ENCODE measurements at regions not wholly inside any gene's neighbourhood (a gene's known extent, or its start where the extent isn't known, plus 50 kb on each side); places are given as distances from the start of the nearest gene placed in this dataset.

DNA sequence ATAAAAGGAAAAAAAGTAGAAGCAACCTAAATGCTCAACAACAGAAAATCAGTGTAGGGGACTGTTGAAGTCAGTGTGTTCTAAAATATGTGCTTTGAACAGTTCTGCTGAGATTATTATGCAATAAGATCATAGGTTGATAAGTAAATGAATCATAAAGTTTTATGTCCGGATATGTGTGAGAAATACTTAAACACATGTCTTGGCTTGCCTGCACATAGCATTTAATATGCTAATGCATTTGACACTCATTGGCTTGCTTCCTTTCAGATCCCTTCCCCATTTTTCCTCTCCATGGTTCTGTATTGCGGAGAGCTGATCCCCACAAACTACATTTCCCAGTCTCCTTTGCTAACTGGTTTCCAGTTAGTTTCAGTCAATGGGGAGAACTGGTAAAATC, 573.8 kb upstream of the TBX3 start:
- H3K9me3 ChIP-seq (ENCODE audit: control insufficient read depth in 2 of 2, low read length in 2 of 2) = no peaks in the 10 kb centered on the region
- H3K4me1 ChIP-seq (ENCODE audit: control insufficient read depth, insufficient read depth, low read length, poor library complexity, severe bottlenecking) = no peaks in the 10 kb centered on the region
- H3K36me3 Mint-ChIP-seq = no peaks in the 10 kb centered on the region
- no peak overlapping the region for H3K27ac ChIP-seq (ENCODE audit: insufficient read depth, low read length, poor library complexity, severe bottlenecking)
- H3K4me1 Mint-ChIP-seq = peaks cover 0 to 1% (median 0%) of the 10 kb centered on the region in 4 donors
- no peak overlapping the region for H3K4me3 Mint-ChIP-seq
- no peaks in the 10 kb centered on the region for H3K27me3 ChIP-seq (ENCODE audit: control insufficient read depth, insufficient read depth, low read length)
- H3K27me3 Mint-ChIP-seq = no peaks in the 10 kb centered on the region
- H3K36me3 ChIP-seq (ENCODE audit: control insufficient read depth, insufficient read depth, low read length) = no peaks in the 10 kb centered on the region
- H3K27ac Mint-ChIP-seq = no peak overlapping the region
- ATAC-seq (ENCODE audit: low read depth in 2 of 2) = no peak
- H3K9me3 Mint-ChIP-seq = peaks cover 0 to 4% (median under 1%) of the 10 kb centered on the region in 7 donors
- no peak for DNase-seq
- no peak overlapping the region for H3K4me3 ChIP-seq (ENCODE audit: low read depth, low read length)

DNA sequence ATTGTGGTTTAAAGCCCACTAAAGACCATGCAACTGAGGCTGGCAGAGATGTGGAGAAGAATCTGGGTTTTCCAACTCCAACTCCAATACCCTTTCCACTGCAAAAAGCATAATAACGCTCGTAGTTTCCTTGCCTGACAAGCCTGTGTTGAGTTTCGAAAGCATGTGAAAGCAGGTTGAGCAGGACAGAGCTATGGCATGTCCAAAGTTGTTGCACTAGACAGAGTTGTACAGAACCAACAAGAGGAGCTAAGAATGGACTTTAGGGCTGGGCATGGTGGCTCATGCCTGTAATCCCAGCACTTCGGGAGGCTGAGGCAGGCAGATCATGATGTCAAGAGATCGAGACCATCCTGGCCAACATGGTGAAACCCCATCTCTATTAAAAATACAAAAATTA, 572.0 kb upstream of the TBX3 start:
- H3K4me3 ChIP-seq (ENCODE audit: low read depth, low read length) = no peak overlapping the region
- no peaks in the 10 kb centered on the region for H3K9me3 ChIP-seq (ENCODE audit: control insufficient read depth in 2 of 2, low read length in 2 of 2)
- DNase-seq = no peak
- no peak overlapping the region for H3K27ac ChIP-seq (ENCODE audit: insufficient read depth, low read length, poor library complexity, severe bottlenecking)
- Mint-ChIP-seq H3K27me3 (no peaks in the 10 kb centered on the region), H3K27ac (no peak overlapping the region), H3K4me3 (peak overlapping the region in 1 of 4 donors; percentile 59), H3K9me3 (peaks cover 0 to 9% (median 3%) of the 10 kb centered on the region in 7 donors), H3K4me1 (peaks cover 0 to 1% (median 0%) of the 10 kb centered on the region in 4 donors), H3K36me3 (no peaks in the 10 kb centered on the region)
- no peak for ATAC-seq (ENCODE audit: low read depth in 2 of 2)
- H3K4me1 ChIP-seq (ENCODE audit: control insufficient read depth, insufficient read depth, low read length, poor library complexity, severe bottlenecking) = no peaks in the 10 kb centered on the region
- no peaks in the 10 kb centered on the region for H3K36me3 ChIP-seq (ENCODE audit: control insufficient read depth, insufficient read depth, low read length)
- no peaks in the 10 kb centered on the region for H3K27me3 ChIP-seq (ENCODE audit: control insufficient read depth, insufficient read depth, low read length)

DNA sequence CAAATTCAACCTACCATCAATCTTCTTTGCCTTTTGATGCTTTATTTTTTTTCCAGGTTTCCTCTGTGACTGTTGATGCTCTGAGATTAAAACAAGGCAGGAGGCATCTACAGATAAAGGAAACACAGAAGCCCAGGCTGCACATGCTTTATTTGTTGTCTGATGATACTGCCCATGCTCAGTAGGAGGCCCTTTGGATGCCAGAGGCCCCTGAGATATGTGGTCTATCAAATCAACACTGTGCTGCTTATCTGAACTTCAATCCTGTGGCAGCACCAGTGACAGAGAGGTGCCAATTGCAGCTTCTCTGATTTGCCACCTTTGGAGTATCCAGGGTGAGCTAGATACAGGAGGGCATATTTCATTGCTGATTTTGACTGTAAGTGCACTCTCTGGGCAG, 571.3 kb upstream of the TBX3 start:
- no peaks in the 10 kb centered on the region for H3K36me3 ChIP-seq (ENCODE audit: control insufficient read depth, insufficient read depth, low read length)
- Mint-ChIP-seq H3K4me1 (peaks cover 0 to 1% (median 0%) of the 10 kb centered on the region in 4 donors), H3K36me3 (no peaks in the 10 kb centered on the region), H3K9me3 (peaks cover 0 to 9% (median 3%) of the 10 kb centered on the region in 7 donors), H3K4me3 (no peak overlapping the region), H3K27ac (no peak overlapping the region), H3K27me3 (no peaks in the 10 kb centered on the region)
- no peaks in the 10 kb centered on the region for H3K9me3 ChIP-seq (ENCODE audit: control insufficient read depth in 2 of 2, low read length in 2 of 2)
- H3K27ac ChIP-seq (ENCODE audit: insufficient read depth, low read length, poor library complexity, severe bottlenecking) = no peak overlapping the region
- ATAC-seq (ENCODE audit: low read depth in 2 of 2) (no peak), DNase-seq (no peak)
- no peaks in the 10 kb centered on the region for H3K4me1 ChIP-seq (ENCODE audit: control insufficient read depth, insufficient read depth, low read length, poor library complexity, severe bottlenecking)
- no peak overlapping the region for H3K4me3 ChIP-seq (ENCODE audit: low read depth, low read length)
- no peaks in the 10 kb centered on the region for H3K27me3 ChIP-seq (ENCODE audit: control insufficient read depth, insufficient read depth, low read length)

DNA sequence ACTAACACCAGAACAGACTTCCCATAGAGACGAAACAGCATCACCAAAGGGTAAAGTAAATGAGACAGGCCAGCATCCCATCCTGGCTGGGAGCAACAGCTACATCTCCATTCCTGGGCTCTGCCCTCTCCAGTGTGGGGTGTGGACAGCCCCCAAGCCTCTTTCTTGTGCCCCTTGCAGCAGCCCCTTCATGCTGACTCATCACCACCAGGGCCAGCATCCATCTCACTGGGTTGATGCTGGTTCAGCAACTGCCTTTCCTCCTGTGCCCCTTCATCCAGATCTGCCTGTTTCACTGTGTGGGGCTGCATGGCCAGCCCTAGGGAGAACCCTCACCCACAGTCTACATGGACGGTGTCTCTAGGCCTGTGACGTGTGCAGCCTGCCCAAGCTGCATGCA, 569.1 kb upstream of the TBX3 start:
- no peaks in the 10 kb centered on the region for H3K36me3 Mint-ChIP-seq
- no peaks in the 10 kb centered on the region for H3K9me3 ChIP-seq (ENCODE audit: control insufficient read depth in 2 of 2, low read length in 2 of 2)

DNA sequence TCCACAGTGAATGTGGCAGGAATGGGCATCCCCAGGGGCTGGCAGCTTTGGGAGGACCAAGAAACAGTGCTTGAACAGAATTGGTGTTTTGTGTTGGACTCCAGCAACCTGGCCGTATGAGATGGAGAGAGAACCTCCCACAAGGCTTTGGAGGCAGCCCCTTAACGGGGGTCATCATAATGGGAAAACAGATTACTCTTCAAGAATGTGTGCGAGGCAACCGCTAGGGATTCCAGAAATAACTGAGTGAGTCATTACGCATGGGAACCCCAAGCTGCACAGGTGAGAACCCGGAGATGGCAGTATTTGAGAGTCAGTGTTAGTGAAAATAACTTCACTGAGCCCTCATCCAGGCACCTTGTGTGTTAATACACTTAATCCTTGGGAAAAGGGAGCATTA, 567.8 kb upstream of the TBX3 start:
- DNase-seq (no peak), ATAC-seq (ENCODE audit: low read depth in 2 of 2) (no peak)
- H3K36me3 Mint-ChIP-seq = no peaks in the 10 kb centered on the region
- H3K4me3 Mint-ChIP-seq = no peak overlapping the region
- no peaks in the 10 kb centered on the region for H3K36me3 ChIP-seq (ENCODE audit: control insufficient read depth, insufficient read depth, low read length)
- H3K9me3 Mint-ChIP-seq = peaks cover 0 to 12% (median 3%) of the 10 kb centered on the region in 7 donors
- H3K27me3 Mint-ChIP-seq = no peaks in the 10 kb centered on the region
- no peaks in the 10 kb centered on the region for H3K9me3 ChIP-seq (ENCODE audit: control insufficient read depth in 2 of 2, low read length in 2 of 2)
- H3K4me3 ChIP-seq (ENCODE audit: low read depth, low read length) = no peak overlapping the region
- no peak overlapping the region for H3K27ac ChIP-seq (ENCODE audit: insufficient read depth, low read length, poor library complexity, severe bottlenecking)
- no peaks in the 10 kb centered on the region for H3K4me1 ChIP-seq (ENCODE audit: control insufficient read depth, insufficient read depth, low read length, poor library complexity, severe bottlenecking)
- no peak overlapping the region for H3K27ac Mint-ChIP-seq
- H3K4me1 Mint-ChIP-seq = no peaks in the 10 kb centered on the region
- H3K27me3 ChIP-seq (ENCODE audit: control insufficient read depth, insufficient read depth, low read length) = no peaks in the 10 kb centered on the region

More for the DNA sequence above, 569.1 kb upstream of the TBX3 start:
- Histone ChIP-seq H3K36me3 (ENCODE audit: control insufficient read depth, insufficient read depth, low read length) (no peaks in the 10 kb centered on the region), H3K27me3 (ENCODE audit: control insufficient read depth, insufficient read depth, low read length) (no peaks in the 10 kb centered on the region), H3K4me1 (ENCODE audit: control insufficient read depth, insufficient read depth, low read length, poor library complexity, severe bottlenecking) (no peaks in the 10 kb centered on the region), H3K27ac (ENCODE audit: insufficient read depth, low read length, poor library complexity, severe bottlenecking) (no peak overlapping the region), H3K4me3 (ENCODE audit: low read depth, low read length) (no peak overlapping the region)
- Mint-ChIP-seq H3K4me1 (peaks cover 0 to 1% (median 0%) of the 10 kb centered on the region in 4 donors), H3K9me3 (peaks cover 0 to 12% (median 1%) of the 10 kb centered on the region in 7 donors), H3K27ac (no peak overlapping the region), H3K4me3 (no peak overlapping the region), H3K27me3 (no peaks in the 10 kb centered on the region)
- ATAC-seq (ENCODE audit: low read depth in 2 of 2) (no peak), DNase-seq (no peak)

DNA sequence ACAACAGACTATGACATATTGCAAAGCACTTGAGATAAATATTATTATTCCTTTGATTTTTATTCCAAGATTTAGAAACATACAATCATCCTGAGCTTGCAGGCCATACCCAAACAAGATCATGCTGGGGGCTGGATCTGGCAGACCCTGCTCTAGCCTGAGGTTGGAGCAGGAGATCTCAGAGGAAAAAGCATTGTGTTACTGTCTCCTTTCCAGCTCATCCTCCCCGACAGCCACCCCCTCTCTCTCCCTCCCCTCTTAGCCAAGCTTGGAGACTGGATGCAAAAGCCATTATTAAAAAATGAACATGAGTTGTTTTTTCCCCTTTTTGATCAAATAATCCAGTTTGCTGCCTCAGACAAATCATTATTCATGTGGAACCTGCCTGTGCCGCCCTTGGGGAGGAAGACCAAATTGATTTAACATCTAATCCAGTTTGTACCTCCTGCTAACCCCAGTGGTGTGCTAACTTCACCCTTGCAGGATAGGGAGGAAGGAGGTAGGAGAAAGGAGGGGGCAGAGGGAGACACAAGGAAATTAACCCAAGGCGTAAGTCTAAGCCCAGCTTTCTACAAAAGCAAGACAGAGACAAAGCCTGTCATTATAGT, 565.8 kb upstream of the TBX3 start:
- Mint-ChIP-seq H3K9me3 (peaks cover 0 to 14% (median 3%) of the 10 kb centered on the region in 7 donors), H3K36me3 (no peaks in the 10 kb centered on the region), H3K4me3 (no peak overlapping the region), H3K27me3 (no peaks in the 10 kb centered on the region), H3K4me1 (no peaks in the 10 kb centered on the region), H3K27ac (no peak overlapping the region)
- no peaks in the 10 kb centered on the region for H3K4me1 ChIP-seq (ENCODE audit: control insufficient read depth, insufficient read depth, low read length, poor library complexity, severe bottlenecking)
- H3K4me3 ChIP-seq (ENCODE audit: low read depth, low read length) = no peak overlapping the region
- no peaks in the 10 kb centered on the region for H3K9me3 ChIP-seq (ENCODE audit: control insufficient read depth in 2 of 2, low read length in 2 of 2)
- ATAC-seq (ENCODE audit: low read depth in 2 of 2) = no peak
- no peaks in the 10 kb centered on the region for H3K27me3 ChIP-seq (ENCODE audit: control insufficient read depth, insufficient read depth, low read length)
- no peak for DNase-seq
- H3K36me3 ChIP-seq (ENCODE audit: control insufficient read depth, insufficient read depth, low read length) = no peaks in the 10 kb centered on the region
- H3K27ac ChIP-seq (ENCODE audit: insufficient read depth, low read length, poor library complexity, severe bottlenecking) = no peak overlapping the region

DNA sequence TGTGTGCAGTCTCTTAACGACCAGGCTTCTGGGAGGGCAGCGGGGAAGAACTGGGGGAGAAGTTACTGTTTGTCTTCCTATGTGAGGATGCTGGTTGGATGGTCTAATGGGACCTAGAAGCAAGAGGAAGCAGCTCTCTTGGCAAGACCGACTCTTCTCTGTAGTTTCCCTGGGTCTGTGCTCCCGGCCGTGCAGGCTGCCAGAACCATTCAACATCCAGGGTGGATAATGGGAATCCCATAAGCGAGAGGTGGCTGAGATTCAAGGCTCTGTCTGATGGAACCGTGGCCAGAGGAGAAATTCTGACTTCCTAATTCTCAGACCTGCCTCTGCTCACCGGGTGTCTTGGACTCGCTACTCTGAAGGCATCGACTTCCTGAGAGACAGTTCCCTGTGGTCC, 561.0 kb upstream of the TBX3 start:
- no peaks in the 10 kb centered on the region for H3K9me3 ChIP-seq (ENCODE audit: control insufficient read depth in 2 of 2, low read length in 2 of 2)
- Mint-ChIP-seq H3K36me3 (no peaks in the 10 kb centered on the region), H3K4me3 (no peak overlapping the region), H3K4me1 (no peaks in the 10 kb centered on the region), H3K9me3 (peaks cover 0 to 14% (median 2%) of the 10 kb centered on the region in 7 donors), H3K27me3 (no peaks in the 10 kb centered on the region), H3K27ac (no peak overlapping the region)
- H3K27ac ChIP-seq (ENCODE audit: insufficient read depth, low read length, poor library complexity, severe bottlenecking) = no peak overlapping the region
- no peaks in the 10 kb centered on the region for H3K4me1 ChIP-seq (ENCODE audit: control insufficient read depth, insufficient read depth, low read length, poor library complexity, severe bottlenecking)
- no peaks in the 10 kb centered on the region for H3K36me3 ChIP-seq (ENCODE audit: control insufficient read depth, insufficient read depth, low read length)
- H3K27me3 ChIP-seq (ENCODE audit: control insufficient read depth, insufficient read depth, low read length) = no peaks in the 10 kb centered on the region
- H3K4me3 ChIP-seq (ENCODE audit: low read depth, low read length) = no peak overlapping the region
- no peak for DNase-seq
- ATAC-seq (ENCODE audit: low read depth in 2 of 2) = no peak

DNA sequence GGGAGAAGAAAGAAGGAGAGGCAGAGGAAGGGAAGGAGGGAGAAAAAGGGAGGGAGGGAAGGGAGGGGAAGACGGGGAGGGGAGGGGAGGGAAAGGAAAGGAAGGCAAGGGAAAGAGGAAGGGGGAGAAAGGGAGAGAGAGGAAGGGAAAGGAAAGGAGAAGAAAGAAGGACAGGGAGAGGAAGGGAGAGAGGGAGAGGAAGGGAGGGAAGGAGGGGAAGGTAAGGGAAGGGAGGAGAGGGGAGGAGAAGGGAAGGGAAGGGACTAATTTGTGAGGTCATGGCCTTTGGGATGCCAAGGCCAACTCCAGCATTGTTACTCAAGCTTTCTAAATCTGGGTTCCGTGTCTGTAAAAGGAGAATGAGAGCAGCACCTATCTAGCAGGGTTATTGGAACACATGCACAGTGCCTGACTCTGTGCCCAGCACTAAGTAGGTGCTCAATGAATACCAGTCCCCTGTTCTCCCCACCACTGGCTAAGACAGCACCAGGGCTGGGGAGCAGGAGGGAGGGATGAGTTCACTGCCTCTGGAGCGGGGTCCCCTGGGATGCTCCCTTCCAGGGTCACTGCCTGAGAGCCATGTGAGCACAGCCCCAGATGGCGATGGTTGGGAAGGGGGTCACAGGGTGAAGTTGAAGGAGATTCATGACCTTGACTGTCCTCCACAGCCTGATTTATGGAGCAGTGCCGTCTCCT, 560.1 kb upstream of the TBX3 start:
- Mint-ChIP-seq H3K27ac (no peak overlapping the region), H3K9me3 (peaks cover 0 to 14% (median 5%) of the 10 kb centered on the region in 7 donors), H3K4me3 (no peak overlapping the region), H3K27me3 (no peaks in the 10 kb centered on the region), H3K36me3 (no peaks in the 10 kb centered on the region), H3K4me1 (no peaks in the 10 kb centered on the region)
- no peaks in the 10 kb centered on the region for H3K27me3 ChIP-seq (ENCODE audit: control insufficient read depth, insufficient read depth, low read length)
- H3K36me3 ChIP-seq (ENCODE audit: control insufficient read depth, insufficient read depth, low read length) = no peaks in the 10 kb centered on the region
- H3K4me1 ChIP-seq (ENCODE audit: control insufficient read depth, insufficient read depth, low read length, poor library complexity, severe bottlenecking) = no peaks in the 10 kb centered on the region
- ATAC-seq (ENCODE audit: low read depth in 2 of 2) (no peak), DNase-seq (no peak)
- no peaks in the 10 kb centered on the region for H3K9me3 ChIP-seq (ENCODE audit: control insufficient read depth in 2 of 2, low read length in 2 of 2)
- no peak overlapping the region for H3K27ac ChIP-seq (ENCODE audit: insufficient read depth, low read length, poor library complexity, severe bottlenecking)
- H3K4me3 ChIP-seq (ENCODE audit: low read depth, low read length) = no peak overlapping the region
